ENCODE measurements at regions not wholly inside any gene's neighbourhood (a gene's known extent, or its start where the extent isn't known, plus 50 kb on each side); places are given as distances from the start of the nearest gene placed in this dataset.
A peak's percentile ranks its signal among the peaks of the same experiment; 100 is the strongest.

GRCh38 chr7:28296571-28297483 lies 115.5 kb upstream of the CREB5 start:
- peak; percentile 16 for DNase-seq

- no peak for DNase-seq
Observed at GRCh38 chr7:28297801-28298459, 114.4 kb upstream of the CREB5 start.

GRCh38 chr7:28298870-28299518 lies 113.3 kb upstream of the CREB5 start:
- peak; percentile 81 for DNase-seq

- no peak for DNase-seq
Observed at GRCh38 chr7:28299556-28299955, 112.8 kb upstream of the CREB5 start.

GRCh38 chr7:28300488-28300887 lies 111.8 kb upstream of the CREB5 start:
- DNase-seq: no peak

- no peak for DNase-seq
Observed at GRCh38 chr7:28301148-28301641, 111.1 kb upstream of the CREB5 start.

- DNase-seq: no peak
Observed at GRCh38 chr7:28304290-28304689, 108.0 kb upstream of the CREB5 start.

GRCh38 chr7:28309704-28310459 lies 102.4 kb upstream of the CREB5 start:
- DNase-seq: no peak

- DNase-seq: no peak
Observed at GRCh38 chr7:28310460-28310848, 101.9 kb upstream of the CREB5 start.

- no peak for DNase-seq
Observed at GRCh38 chr7:28311670-28312069, 100.6 kb upstream of the CREB5 start.

GRCh38 chr7:28312948-28313347 lies 99.4 kb upstream of the CREB5 start:
- no peak for DNase-seq

- no peak for DNase-seq
Observed at GRCh38 chr7:28314841-28315240, 97.5 kb upstream of the CREB5 start.

GRCh38 chr7:28315565-28316410 lies 96.5 kb upstream of the CREB5 start:
- DNase-seq: no peak

- no peak for DNase-seq
Observed at GRCh38 chr7:28316489-28316888, 95.8 kb upstream of the CREB5 start.

- no peak for DNase-seq
Observed at GRCh38 chr7:28318101-28318762, 94.1 kb upstream of the CREB5 start.

- DNase-seq: no peak
Observed at GRCh38 chr7:28323833-28324232, 88.5 kb upstream of the CREB5 start.

GRCh38 chr7:28328146-28328545 lies 84.2 kb upstream of the CREB5 start:
- no peak for DNase-seq

GRCh38 chr7:28328822-28329660 lies 83.3 kb upstream of the CREB5 start:
- DNase-seq: no peak

- no peak for DNase-seq
Observed at GRCh38 chr7:28329661-28330363, 82.5 kb upstream of the CREB5 start.
